Glutamatergic neuron (in vitro differentiated cells): ENCODE measurements at regions not wholly inside any gene's neighbourhood (a gene's known extent, or its start where the extent isn't known, plus 50 kb on each side); places are given as distances from the start of the nearest gene placed in this dataset.
A peak's percentile ranks its signal among the peaks of the same experiment; 100 is the strongest.

Source experiments
- DNase-seq: peaks from one replicate; pipeline ENCODE4 v3.0.0; 2022
- H3K27ac Mint-ChIP-seq: one replicate; pipeline ENCODE4 v1.8.0; 2020; ENCODE audit warnings: mild to moderate bottlenecking, mixed read lengths, inconsistent platforms; ENCODE audit not compliant: unreplicated experiment
- H3K27me3 Mint-ChIP-seq: one replicate; pipeline ENCODE4 v1.8.0; 2020; ENCODE audit warnings: mild to moderate bottlenecking, moderate library complexity, mixed read lengths, inconsistent platforms; ENCODE audit not compliant: unreplicated experiment
- H3K36me3 Mint-ChIP-seq: one replicate; pipeline ENCODE4 v1.8.0; 2020; ENCODE audit warnings: mild to moderate bottlenecking, mixed read lengths, inconsistent platforms; ENCODE audit not compliant: unreplicated experiment
- H3K4me1 Mint-ChIP-seq: one replicate; pipeline ENCODE4 v1.8.0; 2020; ENCODE audit warnings: mild to moderate bottlenecking, low read depth, mixed read lengths, inconsistent platforms; ENCODE audit not compliant: unreplicated experiment
- H3K4me3 Mint-ChIP-seq: one replicate; pipeline ENCODE4 v1.8.0; 2020; ENCODE audit warnings: mild to moderate bottlenecking, mixed read lengths, inconsistent platforms; ENCODE audit not compliant: unreplicated experiment
- H3K9me3 Mint-ChIP-seq: one replicate; pipeline ENCODE4 v1.8.0; 2020; ENCODE audit warnings: mild to moderate bottlenecking, moderate library complexity, mixed read lengths, inconsistent platforms; ENCODE audit not compliant: unreplicated experiment
- TF ChIP-seq, protein P1 (sequence below): fragments of 200-600 bp; sonication (generic); IDR thresholded peaks from one replicate; pipeline ENCODE4 v1.5.0; 2021; ENCODE audit not compliant: partially characterized antibody, unreplicated experiment

DNA sequence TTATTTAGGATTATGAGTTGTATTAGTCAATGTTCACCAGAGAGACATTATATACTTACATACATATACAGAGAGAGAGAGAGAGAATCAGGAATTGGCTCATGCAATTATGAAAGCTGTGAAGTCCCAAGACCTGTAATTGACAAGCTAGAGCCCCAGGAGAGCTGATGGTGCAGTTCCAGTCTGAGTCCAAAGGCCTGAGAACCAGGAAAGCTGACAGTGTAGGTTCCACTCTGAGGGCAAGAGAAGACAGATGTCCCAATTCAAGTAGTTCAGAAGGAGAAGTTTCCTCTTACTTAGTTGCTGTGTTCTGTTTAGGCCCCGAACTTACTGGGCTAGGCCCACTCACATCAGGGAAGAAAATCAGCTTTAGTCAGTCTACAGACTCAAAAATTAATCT, 76.4 kb upstream of the FICD start:
- Mint-ChIP-seq H3K9me3 (no peaks in the 10 kb centered on the region), H3K36me3 (no peaks in the 10 kb centered on the region)

DNA sequence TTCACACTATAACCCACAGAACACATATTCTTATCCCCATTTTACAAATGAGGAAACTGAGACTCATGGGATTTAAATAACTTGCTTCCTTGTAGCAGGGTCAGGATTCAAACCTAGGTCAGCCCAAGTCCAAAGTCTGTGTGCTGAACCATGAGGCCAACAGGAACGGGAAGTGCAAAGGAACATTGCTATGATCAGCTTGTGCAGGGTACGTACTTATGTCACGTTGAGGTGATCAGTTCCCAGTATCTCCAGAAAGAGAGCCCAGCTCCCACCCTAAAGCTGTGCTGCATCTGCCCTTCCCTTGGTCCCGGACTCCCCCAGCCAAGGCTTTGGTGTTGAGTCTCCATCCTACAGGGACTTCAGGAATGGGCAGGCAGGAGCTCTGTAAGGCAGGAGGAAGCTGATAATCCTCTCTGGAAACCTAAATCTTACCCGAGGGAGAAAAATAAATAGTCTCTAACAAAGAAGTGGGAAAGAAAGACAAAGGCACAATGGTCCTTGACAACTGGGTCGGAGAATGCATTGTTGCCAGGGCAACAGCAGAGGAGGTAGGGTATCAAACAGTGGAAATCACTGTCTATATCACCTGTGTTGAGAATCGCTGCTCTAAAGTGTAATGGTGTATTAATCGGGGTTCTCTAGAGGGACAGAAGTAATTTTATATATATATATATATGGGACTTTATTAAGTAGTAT, 82.5 kb upstream of the FICD start:
- no peak for DNase-seq
- Mint-ChIP-seq H3K4me3 (no peak overlapping the region), H3K36me3 (no peaks in the 10 kb centered on the region), H3K27ac (no peak overlapping the region), H3K27me3 (no peaks in the 10 kb centered on the region), H3K4me1 (no peaks in the 10 kb centered on the region), H3K9me3 (no peaks in the 10 kb centered on the region)
- TF ChIP-seq, protein P1, sequence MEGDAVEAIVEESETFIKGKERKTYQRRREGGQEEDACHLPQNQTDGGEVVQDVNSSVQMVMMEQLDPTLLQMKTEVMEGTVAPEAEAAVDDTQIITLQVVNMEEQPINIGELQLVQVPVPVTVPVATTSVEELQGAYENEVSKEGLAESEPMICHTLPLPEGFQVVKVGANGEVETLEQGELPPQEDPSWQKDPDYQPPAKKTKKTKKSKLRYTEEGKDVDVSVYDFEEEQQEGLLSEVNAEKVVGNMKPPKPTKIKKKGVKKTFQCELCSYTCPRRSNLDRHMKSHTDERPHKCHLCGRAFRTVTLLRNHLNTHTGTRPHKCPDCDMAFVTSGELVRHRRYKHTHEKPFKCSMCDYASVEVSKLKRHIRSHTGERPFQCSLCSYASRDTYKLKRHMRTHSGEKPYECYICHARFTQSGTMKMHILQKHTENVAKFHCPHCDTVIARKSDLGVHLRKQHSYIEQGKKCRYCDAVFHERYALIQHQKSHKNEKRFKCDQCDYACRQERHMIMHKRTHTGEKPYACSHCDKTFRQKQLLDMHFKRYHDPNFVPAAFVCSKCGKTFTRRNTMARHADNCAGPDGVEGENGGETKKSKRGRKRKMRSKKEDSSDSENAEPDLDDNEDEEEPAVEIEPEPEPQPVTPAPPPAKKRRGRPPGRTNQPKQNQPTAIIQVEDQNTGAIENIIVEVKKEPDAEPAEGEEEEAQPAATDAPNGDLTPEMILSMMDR: no peak

More for the DNA sequence above, 76.4 kb upstream of the FICD start:
- H3K4me3 Mint-ChIP-seq: no peak overlapping the region
- DNase-seq: no peak
- H3K27ac Mint-ChIP-seq: no peak overlapping the region
- peaks cover 14% of the 10 kb centered on the region for H3K4me1 Mint-ChIP-seq
- TF ChIP-seq, protein P1: no peak
- H3K27me3 Mint-ChIP-seq: no peaks in the 10 kb centered on the region

DNA sequence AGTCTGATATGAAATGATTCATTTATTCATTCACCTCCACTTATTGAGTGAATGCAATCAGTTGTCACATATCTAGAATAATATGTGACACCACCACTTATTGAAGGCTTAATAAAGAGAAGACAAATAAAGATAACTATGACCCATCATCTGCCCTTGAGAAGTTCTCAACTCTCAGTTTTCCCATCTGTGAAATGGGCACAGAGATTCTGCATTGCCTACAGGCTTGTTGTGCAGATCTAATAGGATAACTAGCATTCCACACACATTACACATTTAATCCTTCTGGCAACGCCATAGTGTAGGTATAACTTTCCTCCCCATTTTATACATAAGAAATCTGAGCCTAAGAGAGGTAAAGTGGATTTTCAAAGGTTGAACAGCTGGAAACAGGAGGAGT, 84.2 kb upstream of the FICD start:
- H3K27me3 Mint-ChIP-seq: peaks cover 4% of the 10 kb centered on the region
- peak overlapping the region; percentile 22 for H3K27ac Mint-ChIP-seq
- no peaks in the 10 kb centered on the region for H3K4me1 Mint-ChIP-seq
- no peak for DNase-seq
- TF ChIP-seq, protein P1: no peak
- H3K4me3 Mint-ChIP-seq: no peak overlapping the region
- H3K36me3 Mint-ChIP-seq: no peaks in the 10 kb centered on the region
- H3K9me3 Mint-ChIP-seq: no peaks in the 10 kb centered on the region

GRCh38 chr12:108430245-108430644, 84.8 kb upstream of the FICD start:
- Mint-ChIP-seq H3K4me1 (peaks cover 3% of the 10 kb centered on the region), H3K9me3 (no peaks in the 10 kb centered on the region), H3K27ac (no peak overlapping the region), H3K36me3 (no peaks in the 10 kb centered on the region), H3K4me3 (no peak overlapping the region), H3K27me3 (peaks cover 4% of the 10 kb centered on the region)
- TF ChIP-seq, protein P1: no peak
- DNase-seq: no peak

GRCh38 chr12:108425238-108425795, 86.2 kb upstream of the CMKLR1 start:
- Mint-ChIP-seq H3K4me3 (no peak overlapping the region), H3K9me3 (no peaks in the 10 kb centered on the region), H3K36me3 (no peaks in the 10 kb centered on the region), H3K27me3 (peaks cover 4% of the 10 kb centered on the region), H3K27ac (peak overlapping the region; percentile 62), H3K4me1 (peaks cover 3% of the 10 kb centered on the region)
- peak; percentile 18 for DNase-seq
- TF ChIP-seq, protein P1: no peak
